HS-27A (cell line): ENCODE measurements at regions not wholly inside any gene's neighbourhood (a gene's known extent, or its start where the extent isn't known, plus 50 kb on each side); places are given as distances from the start of the nearest gene placed in this dataset.
A peak's percentile ranks its signal among the peaks of the same experiment; 100 is the strongest.
"Not testable (repeated sequence)": the region's sequence is repeated elsewhere in the genome, so short reads cannot be mapped to it uniquely, and the experiment has no call there.

Experiments
- DNase-seq: peaks from one replicate; pipeline ENCODE4 v3.0.0-alpha.2; 2012; ENCODE audit warnings: low read depth, missing footprints

DNA sequence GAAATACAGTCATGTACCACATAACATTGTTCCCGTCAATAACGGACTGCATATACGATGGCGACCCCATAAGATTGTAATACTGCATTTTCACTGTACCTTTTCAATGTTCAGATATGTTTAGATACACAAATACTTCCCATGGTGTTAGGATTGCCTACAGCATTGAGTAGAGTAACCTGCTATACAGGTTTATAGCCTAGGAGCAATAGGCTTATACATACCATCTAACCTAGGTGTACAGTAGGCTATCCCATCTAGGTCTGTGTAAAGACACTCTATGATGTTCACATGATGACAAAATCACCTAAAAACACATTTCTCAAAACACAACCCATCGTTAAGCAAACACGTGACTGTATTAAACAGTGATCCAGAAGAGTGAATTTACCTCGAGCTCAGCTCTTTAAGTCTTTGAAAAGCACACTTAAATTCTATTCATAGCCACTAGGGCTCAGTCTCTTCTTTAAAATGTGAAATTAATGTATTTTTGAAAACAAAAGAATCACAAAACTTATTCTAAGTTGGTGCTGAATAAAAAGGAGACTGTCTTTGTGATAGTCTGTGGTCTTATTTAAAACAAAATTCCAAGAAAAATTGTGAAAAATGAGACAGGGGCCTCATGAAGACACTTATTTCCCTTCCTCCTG, 239.1 kb upstream of the ARID2 start:
- no peak for DNase-seq

DNA sequence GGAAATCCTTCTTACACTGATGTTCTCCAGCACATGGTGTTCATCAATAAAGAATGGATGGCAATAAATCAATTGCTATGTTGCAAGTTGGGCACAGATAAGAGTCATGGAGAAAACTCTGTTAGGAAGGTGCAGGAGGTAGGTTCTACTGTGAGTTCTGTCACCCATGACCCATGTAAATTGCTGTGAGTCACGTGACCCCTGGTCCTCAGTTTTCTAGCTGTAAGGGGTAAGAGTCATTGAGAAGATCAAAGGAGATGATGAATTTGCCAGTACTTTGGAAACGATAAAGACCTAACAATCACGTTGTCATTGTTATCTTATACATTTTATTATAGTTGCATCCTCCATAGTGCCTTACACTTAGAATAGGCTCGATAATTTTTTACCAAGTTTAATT, 235.2 kb upstream of the ARID2 start:
- DNase-seq = no peak

DNA sequence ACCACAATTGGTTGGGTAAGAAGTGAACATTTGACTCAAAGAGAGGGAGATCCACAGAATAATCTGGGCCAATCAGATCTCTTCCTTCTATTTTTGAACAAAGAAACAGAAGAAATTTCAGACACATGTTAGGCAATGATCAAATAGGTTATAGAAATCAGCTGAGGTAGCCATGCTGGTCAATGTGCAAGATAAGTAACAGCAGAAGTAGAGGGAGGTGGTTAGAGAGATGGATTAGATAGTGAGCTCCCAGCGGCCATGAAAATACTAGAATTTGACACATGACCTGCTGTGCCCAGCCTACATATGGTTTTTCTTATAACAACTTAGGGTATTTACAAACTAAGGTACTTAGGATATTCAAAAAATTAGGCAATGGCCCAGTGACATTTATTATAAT, 230.9 kb upstream of the ARID2 start:
- no peak for DNase-seq

DNA sequence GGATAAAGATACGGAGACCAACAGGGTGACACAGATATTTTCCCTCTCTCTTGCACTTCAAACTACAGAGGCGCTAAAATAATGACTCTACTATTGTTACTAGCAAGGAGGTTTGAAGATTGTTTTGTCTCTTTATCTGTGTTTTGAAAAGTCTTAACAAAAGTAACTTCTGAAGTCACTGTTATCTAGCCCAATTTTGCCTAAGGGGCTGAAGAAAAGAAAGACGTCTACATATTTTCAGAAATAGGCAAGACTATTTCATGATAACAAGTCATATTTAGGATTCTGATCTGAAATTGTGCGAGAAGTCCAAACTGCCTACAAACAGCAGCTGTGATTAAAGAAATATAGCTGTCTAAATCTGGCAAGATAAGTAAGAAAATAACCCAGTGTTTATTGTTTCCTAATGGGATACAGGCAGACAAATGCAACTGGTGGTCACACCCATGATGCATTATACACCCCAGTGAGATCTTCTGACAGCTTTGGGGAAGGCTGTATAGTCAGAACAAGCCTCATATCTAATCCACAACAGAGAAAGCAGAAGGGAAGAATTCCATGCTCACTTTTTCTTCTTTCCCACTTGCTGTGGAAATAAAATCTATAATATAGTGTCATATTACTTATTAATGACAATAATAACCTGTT, 226.9 kb upstream of the ARID2 start:
- no peak for DNase-seq

DNA sequence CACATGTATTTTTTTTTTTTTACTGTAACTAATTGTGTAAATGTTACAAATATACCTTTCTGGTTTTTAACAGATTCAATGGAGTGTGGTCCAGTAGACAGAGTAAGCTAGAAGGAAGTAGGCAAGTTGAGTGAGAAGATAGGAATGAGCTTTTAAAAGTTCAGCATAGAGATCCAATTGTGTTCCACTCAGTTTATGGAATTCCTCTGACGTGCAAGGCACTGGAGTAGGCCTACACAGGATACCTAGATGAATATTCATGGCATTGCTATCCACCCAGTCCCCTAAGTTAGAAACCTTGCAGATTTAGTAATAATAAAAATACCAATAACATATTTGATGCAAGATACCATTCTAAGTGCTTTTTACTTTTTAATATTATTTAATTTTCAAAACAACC, 225.6 kb upstream of the ARID2 start:
- DNase-seq = no peak

DNA sequence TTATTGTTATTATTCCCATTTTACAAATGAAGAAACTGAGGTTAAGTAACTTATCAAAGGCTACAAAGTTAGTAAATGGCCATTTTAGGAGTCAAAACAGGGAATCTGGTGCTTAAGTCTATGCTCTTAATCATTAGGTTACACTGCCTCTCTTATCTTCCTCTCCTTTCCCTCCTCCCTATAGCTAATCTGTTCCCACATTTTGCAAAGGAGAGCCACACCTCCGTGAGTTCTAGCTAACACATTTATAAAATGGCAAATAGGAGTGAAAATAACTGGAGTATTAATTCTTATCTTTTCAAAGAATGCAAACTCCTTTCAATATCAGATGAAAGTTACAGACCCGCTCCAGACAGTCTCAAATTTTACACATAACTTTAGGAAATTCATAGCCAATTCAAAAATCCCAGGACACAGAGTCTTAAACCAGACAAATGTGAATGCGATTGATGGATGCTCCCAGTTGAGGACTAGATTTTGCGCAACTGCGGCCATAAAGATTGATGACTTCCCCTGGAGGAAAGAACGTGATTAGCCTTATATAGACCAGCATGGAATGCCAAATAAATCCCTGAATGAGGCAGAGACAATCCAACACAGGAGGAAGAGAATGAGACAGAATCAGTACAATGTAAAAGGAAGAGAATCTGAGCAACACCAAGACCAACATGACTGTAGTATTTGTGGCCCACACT, 225.0 kb upstream of the ARID2 start:
- no peak for DNase-seq

DNA sequence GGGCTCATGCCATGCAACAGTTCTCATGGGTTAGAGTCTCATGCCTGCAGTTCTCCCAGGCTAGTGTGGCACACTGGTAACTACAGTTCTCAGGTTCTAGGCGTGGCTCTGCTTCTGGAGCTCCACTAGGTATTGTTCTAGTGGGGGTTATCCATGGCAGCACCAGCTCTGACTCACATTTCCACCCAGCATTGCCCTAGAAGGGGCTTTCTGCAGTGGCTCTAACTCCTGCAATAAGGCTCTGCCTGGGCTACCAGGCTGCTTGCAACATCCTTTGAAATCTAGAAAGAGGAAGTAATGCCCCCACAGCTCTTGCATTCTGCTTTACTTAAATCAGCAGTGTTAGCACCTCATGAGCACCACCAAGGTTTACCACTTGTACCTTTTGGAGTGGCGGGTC, 220.3 kb upstream of the ARID2 start:
- DNase-seq = no peak

DNA sequence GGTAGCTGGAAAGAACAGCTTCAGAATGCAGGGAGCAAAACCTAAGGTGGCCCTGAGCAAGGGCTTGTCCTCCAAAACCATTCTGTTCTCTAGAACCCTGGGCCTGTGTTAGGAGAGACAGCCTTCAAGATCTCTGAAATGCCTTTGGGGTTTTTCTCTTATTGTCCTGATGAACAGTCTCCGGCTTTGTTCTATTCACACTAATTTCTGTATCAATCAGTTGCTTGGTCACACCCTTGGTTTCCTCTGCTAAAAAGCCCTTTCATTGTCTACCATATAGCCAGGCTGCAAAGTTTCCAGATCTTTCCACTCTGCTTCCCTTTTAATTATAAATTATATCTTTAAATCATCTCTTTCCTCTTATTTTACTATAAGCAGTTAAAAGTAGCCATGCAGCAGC, 219.9 kb upstream of the ARID2 start:
- no peak for DNase-seq

DNA sequence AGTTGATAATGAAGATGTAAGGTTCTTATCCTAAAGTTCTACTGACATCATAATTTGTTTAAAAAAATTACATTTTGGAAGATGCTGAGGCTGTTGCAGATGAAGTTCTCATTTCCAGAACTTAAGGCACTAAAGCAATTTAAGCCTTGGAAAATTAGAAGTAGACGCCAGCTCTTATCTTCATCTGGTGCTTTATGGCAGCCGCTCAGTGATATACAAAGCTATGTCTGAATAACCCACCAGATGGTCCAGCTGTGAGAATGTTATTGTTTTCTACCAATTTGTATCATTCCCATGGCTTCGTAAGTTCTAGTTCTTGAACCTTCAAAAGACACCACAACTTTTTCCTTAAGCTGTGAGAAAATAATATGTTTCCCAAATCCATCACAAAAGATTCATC, 212.1 kb upstream of the ARID2 start:
- DNase-seq = no peak

DNA sequence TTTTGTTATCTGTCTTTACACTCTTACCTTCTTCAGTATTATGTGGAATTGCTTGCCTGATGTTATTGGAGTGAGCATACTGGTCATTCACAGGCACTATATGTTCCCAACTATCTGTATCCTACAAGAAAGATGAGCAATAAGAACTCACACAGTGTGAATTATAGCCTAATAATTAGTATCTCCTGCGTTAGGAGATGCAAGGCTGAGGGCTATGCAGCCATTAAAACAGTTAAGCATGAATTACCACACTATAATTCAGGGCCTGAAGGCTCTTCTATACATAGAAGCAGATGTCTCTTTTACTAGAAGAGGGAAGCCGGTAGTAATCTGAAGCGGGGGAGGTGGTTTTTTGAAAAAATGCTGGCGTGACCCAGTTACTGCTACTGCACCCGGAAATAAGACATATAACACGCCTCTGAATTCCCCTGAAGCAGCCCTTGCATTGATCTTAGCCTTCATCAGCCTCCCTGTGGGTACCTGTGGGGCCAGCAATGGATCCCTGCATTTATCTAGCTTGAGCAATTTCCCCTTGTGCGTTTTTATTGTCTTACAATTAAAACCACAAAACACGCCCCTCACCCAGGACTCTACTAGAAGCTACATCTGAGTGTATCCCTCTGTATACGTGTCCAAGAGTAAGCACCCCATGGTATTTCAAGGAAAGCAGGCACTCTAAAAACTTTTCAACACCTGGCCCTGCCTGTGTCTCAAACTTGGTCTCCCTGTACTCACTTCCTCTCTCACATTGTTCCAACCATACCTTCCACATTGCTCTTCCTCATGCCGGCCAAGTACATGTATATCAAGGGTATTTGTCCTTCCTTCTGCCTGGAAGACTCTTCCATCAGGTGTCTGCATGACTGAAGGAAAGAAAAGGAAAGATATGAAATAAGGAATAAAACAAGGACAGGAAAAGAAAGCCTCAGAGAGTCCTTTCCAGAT, 210.9 kb upstream of the ARID2 start:
- no peak for DNase-seq

DNA sequence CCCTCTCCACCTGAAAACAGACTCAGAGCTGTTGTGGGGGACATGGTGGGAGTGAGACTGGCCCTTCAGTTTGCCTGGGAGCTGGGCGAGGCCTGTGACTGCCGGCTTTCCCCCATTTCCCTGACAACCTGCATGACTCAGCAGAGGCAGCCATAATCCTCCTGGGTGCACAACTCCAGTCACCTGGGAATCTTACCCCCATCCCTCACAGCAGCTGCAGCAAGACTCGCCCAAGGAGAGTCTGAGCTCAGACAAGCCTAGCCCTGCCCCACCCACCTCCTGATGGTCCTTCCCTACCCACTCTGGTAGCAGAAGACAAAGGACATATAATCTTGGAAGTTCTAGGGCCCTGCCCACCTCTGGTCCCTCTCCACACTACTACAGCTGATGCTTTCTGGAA, 207.3 kb upstream of the ARID2 start:
- DNase-seq = no peak

DNA sequence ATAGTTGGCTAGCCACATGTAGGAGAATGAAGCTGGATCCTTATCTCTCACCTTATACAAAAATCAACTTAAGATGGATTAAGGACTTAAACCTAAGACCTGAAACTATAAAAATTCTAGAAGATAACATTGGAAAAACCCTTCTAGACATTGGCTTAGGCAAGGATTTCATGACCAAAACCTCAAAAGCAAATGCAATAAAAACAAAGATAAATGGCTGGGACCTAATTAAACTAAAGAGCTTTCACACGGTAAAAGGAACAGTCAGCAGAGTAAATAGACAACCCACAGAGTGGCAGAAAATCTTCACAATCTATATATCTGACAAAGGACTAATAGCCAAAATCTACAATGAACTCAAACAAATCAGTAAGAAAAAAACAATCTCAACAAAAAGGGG, 202.7 kb upstream of the ARID2 start:
- DNase-seq = not testable (repeated sequence)

DNA sequence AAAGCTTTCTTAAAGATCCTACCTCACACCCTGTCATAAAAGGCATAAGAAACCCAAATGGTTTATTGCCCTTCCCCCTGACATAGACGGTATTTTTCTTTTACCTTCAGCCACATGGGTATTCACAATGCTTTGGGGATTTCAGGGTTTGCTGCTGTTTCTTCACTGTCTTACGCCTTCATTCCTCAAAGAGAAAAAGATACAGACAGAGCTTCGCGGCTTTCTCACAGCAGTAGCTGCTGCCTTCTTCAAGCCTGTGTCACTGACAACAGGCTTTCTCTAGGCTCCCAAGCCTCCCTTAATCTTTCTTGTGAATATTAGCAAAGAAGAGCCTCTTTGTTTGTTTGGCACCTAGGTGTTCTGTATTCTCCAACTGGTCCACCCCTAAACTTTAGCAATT, 197.4 kb upstream of the ARID2 start:
- DNase-seq = no peak

DNA sequence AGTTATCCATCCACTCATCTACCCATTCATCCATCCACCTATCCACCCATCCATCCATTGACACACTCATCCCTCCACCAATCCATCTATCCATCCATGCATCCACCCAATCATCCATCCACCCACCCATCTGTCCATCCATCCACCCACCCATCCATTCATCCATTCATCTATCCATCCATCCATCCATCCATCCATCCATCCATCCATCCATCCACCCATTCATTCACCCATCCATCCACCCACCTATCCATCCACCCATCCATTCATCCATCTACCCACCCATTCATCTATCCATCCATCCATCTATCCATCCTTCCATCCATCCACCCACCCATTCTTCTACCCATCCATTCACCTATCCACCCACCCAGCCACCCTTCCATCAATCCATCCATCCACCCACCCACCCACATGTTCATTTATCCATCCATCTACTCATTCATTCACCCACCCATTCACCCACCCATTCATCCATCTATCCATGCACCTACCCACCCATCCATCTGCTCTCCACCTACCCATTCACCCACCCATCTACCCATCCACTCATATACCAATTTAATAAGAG, 193.8 kb upstream of the ARID2 start:
- DNase-seq = no peak

DNA sequence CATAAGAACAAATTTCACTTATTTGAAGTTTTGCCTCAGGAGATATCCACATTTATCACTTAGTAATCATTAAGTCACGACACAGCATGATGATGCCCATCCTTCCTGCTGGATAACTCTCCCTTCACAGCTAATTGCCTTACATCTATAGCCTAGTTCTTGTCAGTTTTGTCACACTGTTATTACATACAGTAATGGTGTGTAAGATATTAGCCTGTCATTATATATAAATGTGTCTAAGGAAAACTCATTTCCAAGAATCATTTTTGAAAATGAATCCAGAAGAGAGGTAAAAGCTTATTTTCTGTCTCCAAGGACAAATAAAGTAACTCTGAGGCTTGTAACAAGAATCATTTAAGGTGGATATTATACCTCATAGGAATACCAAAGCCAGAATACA, 193.2 kb upstream of the ARID2 start:
- no peak for DNase-seq

DNA sequence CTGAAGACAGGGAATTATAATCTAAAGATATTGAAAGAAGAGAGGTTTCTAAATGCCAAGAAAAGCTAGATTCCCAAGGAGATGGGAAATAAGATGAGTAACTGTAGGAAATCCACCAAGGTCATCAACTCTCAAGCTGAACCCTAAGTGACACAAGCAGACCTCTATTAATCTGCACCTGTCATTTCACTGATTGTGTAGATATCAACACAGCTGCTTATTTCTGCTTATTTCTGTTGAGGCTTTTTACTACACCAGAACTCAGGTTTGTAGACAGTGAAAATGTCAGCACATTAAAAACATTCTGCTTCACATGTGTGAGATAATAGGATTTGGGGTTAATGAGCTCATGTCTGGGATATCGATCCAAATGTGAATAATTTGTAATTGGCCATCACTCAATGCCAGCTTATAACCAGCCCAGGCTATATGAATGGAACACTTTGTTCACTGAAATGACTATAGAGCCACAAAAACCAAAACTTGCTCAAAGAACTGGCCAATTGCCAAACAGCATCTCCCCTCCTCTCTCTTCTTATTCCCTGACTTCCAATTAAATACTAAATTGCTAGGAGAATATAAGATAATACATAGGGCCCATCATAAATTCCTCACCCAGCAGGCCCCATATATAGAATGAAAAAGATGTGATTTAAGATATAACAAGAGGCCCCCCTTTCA, 188.7 kb upstream of the ARID2 start:
- DNase-seq = no peak

DNA sequence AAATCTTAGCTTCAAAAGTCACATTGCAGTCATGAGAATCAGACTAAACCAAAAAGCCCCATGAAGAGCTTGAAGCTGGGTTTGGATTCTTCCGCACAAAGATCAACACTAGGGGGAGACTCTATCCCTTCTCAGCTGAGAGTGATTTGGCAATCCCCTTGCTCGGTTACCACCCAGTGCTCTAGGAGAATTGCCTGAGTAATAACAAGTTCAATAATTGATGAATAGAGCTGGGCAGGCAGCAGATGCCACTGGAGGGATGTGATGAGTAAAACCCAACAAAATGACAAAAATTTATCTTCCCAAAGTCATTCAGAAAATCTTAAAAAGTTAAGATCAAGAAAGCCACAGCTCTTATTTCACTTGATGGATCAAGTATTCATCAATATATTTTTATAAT, 185.6 kb upstream of the ARID2 start:
- DNase-seq = peak; percentile 35

DNA sequence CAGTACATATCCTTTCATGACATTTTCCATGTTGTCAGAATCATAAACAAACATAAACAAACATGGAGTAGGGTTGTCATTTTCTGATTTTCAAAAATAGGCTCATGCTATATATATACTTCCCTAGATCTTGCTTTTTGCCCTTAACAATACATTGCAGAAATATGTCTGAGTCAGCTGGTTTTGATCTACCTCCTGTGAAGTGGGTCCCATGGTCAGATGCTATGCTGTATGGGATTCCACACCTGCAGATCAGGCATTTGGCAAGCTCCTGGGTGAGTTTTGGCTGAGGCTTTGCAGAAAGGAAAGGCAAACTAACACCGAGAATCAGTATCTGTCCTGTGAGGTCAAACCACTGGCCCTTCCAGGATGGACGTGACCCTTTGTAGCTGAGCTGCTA, 183.0 kb upstream of the ARID2 start:
- DNase-seq = no peak

DNA sequence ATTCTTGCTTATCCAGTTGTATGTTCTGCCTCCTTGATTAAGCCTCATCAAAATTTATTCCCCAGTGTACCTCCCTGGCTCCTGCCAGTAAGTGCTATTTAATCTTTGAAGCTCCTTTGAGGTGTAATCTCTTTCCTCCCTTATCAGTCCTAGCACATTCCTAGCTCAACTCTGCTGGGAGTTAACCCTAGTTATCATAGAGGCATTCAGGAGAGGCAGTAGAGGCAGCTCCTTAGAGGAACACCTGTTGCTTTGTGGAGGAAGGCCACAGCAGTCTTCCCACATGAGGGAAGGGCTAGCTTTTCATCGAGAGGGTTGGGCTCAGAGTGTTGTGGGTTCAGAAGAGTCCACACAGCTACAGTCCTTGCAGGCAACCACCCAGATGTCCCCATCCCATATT, 182.4 kb upstream of the ARID2 start:
- DNase-seq = no peak

DNA sequence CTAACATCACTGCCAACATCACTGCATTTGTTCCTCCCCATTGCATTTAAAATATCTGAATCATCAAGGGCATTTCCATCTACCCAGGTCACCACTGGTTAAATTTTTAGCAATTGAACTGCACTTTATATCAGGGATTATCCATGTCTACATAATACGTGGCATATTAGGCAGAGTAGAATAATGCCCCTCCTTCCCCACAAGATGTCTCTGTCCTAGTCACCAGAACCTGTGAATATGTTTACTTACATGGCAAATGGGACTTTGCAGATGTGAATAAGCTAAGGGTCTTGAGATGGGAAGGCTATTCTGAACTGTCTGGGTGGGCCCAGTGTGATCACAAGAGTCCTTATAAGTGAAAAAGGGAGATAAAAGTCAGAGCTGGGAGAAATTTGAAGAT, 181.7 kb upstream of the ARID2 start:
- DNase-seq = no peak

DNA sequence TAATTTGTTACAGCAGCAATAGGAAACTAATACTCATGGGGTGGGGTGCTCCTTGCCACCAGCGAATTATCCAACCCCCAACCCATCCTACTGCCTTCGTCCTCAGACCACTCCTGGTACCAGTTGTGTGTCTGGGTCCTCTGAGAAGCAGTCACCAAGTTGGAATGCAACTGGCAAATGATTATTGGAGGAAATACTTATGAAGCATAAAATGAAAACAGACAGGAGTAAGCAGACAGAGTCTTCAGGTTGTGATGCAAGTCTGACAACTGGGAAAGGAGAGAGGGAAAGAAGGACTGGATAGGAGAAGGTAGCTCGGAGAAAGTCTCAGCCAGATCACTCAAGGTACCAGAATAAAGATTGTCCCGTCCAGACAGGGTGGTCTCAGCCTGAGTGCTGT, 181.1 kb upstream of the ARID2 start:
- no peak for DNase-seq
